Neural crest cell (in vitro differentiated cells): ENCODE measurements at regions not wholly inside any gene's neighbourhood (a gene's known extent, or its start where the extent isn't known, plus 50 kb on each side); places are given as distances from the start of the nearest gene placed in this dataset.
"Not testable (repeated sequence)": the region's sequence is repeated elsewhere in the genome, so short reads cannot be mapped to it uniquely, and the experiment has no call there.

Source experiments
- DNase-seq: peaks from one replicate; pipeline ENCODE4 v3.0.0; 2021; ENCODE audit warnings: low read depth, mixed read lengths, low spot score
- H3K27ac Mint-ChIP-seq: one replicate; pipeline ENCODE4 v1.8.0; 2021; ENCODE audit warnings: mild to moderate bottlenecking, mixed read lengths; ENCODE audit not compliant: unreplicated experiment
- H3K27me3 Mint-ChIP-seq: 2 replicates; pipeline ENCODE4 v1.8.0; 2021; ENCODE audit warnings: low read depth, mild to moderate bottlenecking, mixed read lengths
- H3K36me3 Mint-ChIP-seq: 2 replicates; pipeline ENCODE4 v1.8.0; 2021; ENCODE audit warnings: low read depth, mild to moderate bottlenecking, mixed read lengths
- H3K4me1 Mint-ChIP-seq: 2 replicates; pipeline ENCODE4 v1.8.0; 2021; ENCODE audit warnings: mixed read lengths
- H3K4me3 Mint-ChIP-seq: one replicate; pipeline ENCODE4 v1.8.0; 2021; ENCODE audit warnings: mild to moderate bottlenecking, mixed read lengths
- H3K9me3 Mint-ChIP-seq: 2 replicates; pipeline ENCODE4 v1.8.0; 2021; ENCODE audit warnings: mixed read lengths
- CTCF ChIP-seq: fragments of 200-600 bp; sonication (generic); conservative IDR thresholded peaks from 2 replicates; pipeline ENCODE4 v1.5.0; 2021; ENCODE audit warnings: antibody characterized with exemption, mild to moderate bottlenecking

GRCh38 chr10:91088300-91089140 is 131.9 kb upstream of the PCGF5 start:
- Mint-ChIP-seq H3K27ac (no peak overlapping the region), H3K4me1 (peaks cover 4% of the 10 kb centered on the region), H3K9me3 (no peaks in the 10 kb centered on the region), H3K27me3 (no peaks in the 10 kb centered on the region), H3K4me3 (no peak overlapping the region), H3K36me3 (no peaks in the 10 kb centered on the region)
- no peak for DNase-seq
- TF ChIP-seq CTCF: no peak

DNA sequence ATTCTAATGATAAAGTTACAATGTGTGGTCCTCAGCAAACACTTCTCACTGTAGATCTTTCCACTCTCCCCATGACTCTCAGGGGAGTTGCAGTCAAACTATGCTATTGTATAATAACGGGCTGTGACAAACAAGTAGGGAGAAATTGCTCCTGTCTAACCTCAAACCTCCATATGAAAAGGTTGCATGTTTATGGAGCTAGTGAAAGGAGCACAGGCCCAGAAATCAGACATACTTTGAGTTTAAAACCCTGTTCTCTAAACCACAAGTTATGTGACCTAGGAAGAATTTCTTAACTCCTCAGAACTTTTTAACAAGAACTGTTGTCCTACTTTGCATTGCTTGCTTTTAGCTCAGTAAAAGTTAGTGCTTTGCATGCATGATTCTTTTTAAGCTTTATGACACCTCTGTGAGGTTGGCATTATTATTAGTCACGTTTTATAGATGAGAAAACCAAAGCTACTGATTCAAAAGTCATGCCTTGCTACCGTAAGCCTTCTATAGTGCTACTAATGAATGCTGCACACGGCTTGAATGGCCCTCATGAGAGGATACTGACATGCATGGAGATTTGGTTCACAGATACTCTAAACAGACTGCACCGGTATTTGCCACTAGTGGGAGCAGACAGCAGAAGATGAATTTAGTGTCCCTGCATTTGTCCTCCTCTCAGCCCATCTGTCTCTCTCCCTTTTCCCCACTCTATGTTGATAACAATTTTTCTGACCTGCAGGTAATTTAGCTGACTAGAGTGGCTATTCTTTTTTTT is 129.5 kb upstream of the PCGF5 start:
- Mint-ChIP-seq H3K9me3 (peaks cover 11% of the 10 kb centered on the region), H3K27ac (no peak overlapping the region), H3K4me3 (no peak overlapping the region), H3K36me3 (peaks cover 8% of the 10 kb centered on the region), H3K27me3 (no peaks in the 10 kb centered on the region), H3K4me1 (peaks cover 4% of the 10 kb centered on the region)
- TF ChIP-seq CTCF: peak; percentile 30
- DNase-seq: no peak

DNA sequence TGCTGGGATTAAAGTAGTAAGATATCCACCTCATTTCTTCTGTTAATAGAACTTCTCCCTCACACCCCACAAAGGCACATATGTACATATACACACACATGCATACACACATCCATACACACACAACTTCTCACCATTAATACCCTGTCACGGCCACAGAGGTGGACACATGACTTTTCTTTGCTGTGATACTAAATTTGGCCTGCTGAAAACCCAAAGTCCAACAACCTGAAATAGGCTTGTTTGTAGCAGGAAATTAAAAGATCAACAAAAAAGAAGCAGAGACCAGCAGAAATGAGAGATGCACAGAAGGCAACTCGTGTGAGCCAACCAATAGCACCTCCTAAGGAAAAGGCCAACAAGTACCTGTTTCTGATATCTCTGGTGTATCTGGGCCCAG is 128.7 kb upstream of the PCGF5 start:
- no peak for DNase-seq
- peaks cover 4% of the 10 kb centered on the region for H3K4me1 Mint-ChIP-seq
- no peak overlapping the region for H3K4me3 Mint-ChIP-seq
- TF ChIP-seq CTCF: no peak
- H3K9me3 Mint-ChIP-seq: peaks cover 11% of the 10 kb centered on the region
- H3K36me3 Mint-ChIP-seq: peaks cover 12% of the 10 kb centered on the region
- no peaks in the 10 kb centered on the region for H3K27me3 Mint-ChIP-seq
- H3K27ac Mint-ChIP-seq: no peak overlapping the region

DNA sequence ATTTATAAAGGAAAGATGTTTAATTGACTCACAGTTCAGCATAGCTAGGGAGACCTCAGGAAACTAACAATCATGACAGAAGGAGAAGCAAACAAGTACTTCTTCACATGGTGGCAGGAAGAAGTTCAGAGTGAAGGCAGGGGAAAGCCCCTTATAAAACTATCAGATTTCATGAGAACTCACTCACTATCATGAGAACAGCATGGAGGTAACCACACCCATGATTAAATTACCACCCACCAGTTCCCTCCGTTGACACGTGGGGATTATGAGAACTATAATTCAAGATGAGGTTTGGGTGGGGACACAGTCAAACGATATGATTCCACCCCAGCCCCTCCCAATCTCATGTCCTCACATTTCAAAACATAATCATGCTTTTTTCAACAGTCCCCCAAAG is 124.2 kb upstream of the PCGF5 start:
- Mint-ChIP-seq H3K4me3 (no peak overlapping the region), H3K36me3 (peaks cover 19% of the 10 kb centered on the region), H3K27me3 (no peaks in the 10 kb centered on the region), H3K4me1 (no peaks in the 10 kb centered on the region), H3K9me3 (peaks cover 17% of the 10 kb centered on the region), H3K27ac (no peak overlapping the region)
- no peak for TF ChIP-seq CTCF
- DNase-seq: no peak

DNA sequence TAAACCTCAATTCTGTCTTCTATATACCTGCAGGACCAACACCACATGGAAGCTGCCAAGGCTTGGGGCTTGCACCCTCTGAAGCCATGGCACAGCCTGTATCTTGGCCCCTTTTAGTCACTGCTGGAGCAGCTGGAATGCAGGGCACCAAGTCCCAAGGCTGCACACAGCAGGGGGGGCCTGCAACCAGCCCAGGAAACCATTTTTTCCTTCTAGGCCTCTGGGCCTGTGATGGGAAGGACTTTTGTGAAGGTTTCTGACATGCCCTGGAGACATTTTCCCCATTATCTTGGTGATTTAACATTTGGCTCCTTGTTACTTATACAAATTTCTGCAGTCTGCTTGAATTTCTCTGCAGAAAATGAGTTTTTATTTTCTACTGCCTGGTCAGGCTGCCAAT is 123.2 kb upstream of the PCGF5 start:
- DNase-seq: no peak
- no peaks in the 10 kb centered on the region for H3K4me1 Mint-ChIP-seq
- H3K4me3 Mint-ChIP-seq: no peak overlapping the region
- no peak overlapping the region for H3K27ac Mint-ChIP-seq
- peaks cover 19% of the 10 kb centered on the region for H3K9me3 Mint-ChIP-seq
- H3K36me3 Mint-ChIP-seq: peaks cover 19% of the 10 kb centered on the region
- H3K27me3 Mint-ChIP-seq: no peaks in the 10 kb centered on the region
- TF ChIP-seq CTCF: no peak

DNA sequence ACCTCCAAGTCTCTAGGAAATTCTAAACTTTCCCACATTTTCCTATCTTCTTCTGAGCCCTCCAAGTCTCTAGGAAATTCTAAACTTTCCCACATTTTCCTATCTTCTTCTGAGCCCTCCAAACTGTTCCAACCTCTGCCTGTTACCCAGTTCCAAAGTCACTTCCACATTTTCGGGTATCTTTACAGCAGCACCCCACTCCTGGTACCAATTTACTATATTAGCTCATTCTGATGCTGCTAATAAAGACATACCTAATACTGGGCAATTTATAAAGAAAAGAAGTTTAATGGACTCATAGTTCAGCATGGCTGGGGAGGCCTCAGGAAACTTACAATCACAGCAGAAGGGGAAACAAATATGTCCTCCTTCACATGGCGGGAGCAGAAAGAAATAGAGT is 122.4 kb upstream of the PCGF5 start:
- H3K27ac Mint-ChIP-seq, H3K4me3 Mint-ChIP-seq, DNase-seq, H3K27me3 Mint-ChIP-seq, H3K4me1 Mint-ChIP-seq: not testable (repeated sequence)
- Mint-ChIP-seq H3K36me3 (peaks cover 19% of the 10 kb centered on the region), H3K9me3 (peaks cover 19% of the 10 kb centered on the region)
